ENCODE measurements at regions not wholly inside any gene's neighbourhood (a gene's known extent, or its start where the extent isn't known, plus 50 kb on each side); places are given as distances from the start of the nearest gene placed in this dataset.

- DNase-seq (ENCODE audit: extremely low read depth, insufficient read length) = no peak
- no peak overlapping the region for H3K4me3 ChIP-seq (replicated peaks; ENCODE audit: low read depth, low read length)
- TF ChIP-seq CTCF (IDR thresholded peaks at IDR 0.05; ENCODE audit: insufficient read depth, low read length, poor library complexity, severe bottlenecking) = no peak
- H3K36me3 ChIP-seq (ENCODE audit: control insufficient read depth, insufficient read depth, low read length) = no peaks in the 10 kb centered on the region
- H3K27me3 ChIP-seq (replicated peaks; ENCODE audit: control insufficient read depth, insufficient read depth, low read length) = no peaks in the 10 kb centered on the region
Measured at GRCh38 chr13:62131604-62132003, 716.0 kb upstream of the PCDH20 start.

- no peak overlapping the region for H3K4me3 ChIP-seq (replicated peaks; ENCODE audit: low read depth, low read length)
- no peaks in the 10 kb centered on the region for H3K27me3 ChIP-seq (replicated peaks; ENCODE audit: control insufficient read depth, insufficient read depth, low read length)
- TF ChIP-seq CTCF (IDR thresholded peaks at IDR 0.05; ENCODE audit: insufficient read depth, low read length, poor library complexity, severe bottlenecking) = no peak
- H3K36me3 ChIP-seq (ENCODE audit: control insufficient read depth, insufficient read depth, low read length) = no peaks in the 10 kb centered on the region
- no peak for DNase-seq (ENCODE audit: extremely low read depth, insufficient read length)
Measured at GRCh38 chr13:62130062-62130970, 714.7 kb upstream of the PCDH20 start.

- no peaks in the 10 kb centered on the region for H3K36me3 ChIP-seq (ENCODE audit: control insufficient read depth, insufficient read depth, low read length)
- no peak for DNase-seq (ENCODE audit: extremely low read depth, insufficient read length)
- TF ChIP-seq CTCF (IDR thresholded peaks at IDR 0.05; ENCODE audit: insufficient read depth, low read length, poor library complexity, severe bottlenecking) = no peak
- H3K4me3 ChIP-seq (replicated peaks; ENCODE audit: low read depth, low read length) = no peak overlapping the region
- H3K27me3 ChIP-seq (replicated peaks; ENCODE audit: control insufficient read depth, insufficient read depth, low read length) = no peaks in the 10 kb centered on the region
Measured at GRCh38 chr13:62129000-62129551, 713.4 kb upstream of the PCDH20 start.

GRCh38 chr13:62126400-62126799 is 710.8 kb upstream of the PCDH20 start:
- TF ChIP-seq CTCF (IDR thresholded peaks at IDR 0.05; ENCODE audit: insufficient read depth, low read length, poor library complexity, severe bottlenecking) = no peak
- DNase-seq (ENCODE audit: extremely low read depth, insufficient read length) = no peak
- Histone ChIP-seq H3K4me3 (replicated peaks; ENCODE audit: low read depth, low read length) (no peak overlapping the region), H3K36me3 (ENCODE audit: control insufficient read depth, insufficient read depth, low read length) (no peaks in the 10 kb centered on the region), H3K27me3 (replicated peaks; ENCODE audit: control insufficient read depth, insufficient read depth, low read length) (no peaks in the 10 kb centered on the region)

GRCh38 chr13:62125451-62125850 is 709.8 kb upstream of the PCDH20 start:
- no peak for DNase-seq (ENCODE audit: extremely low read depth, insufficient read length)
- H3K4me3 ChIP-seq (replicated peaks; ENCODE audit: low read depth, low read length) = no peak overlapping the region
- no peak for TF ChIP-seq CTCF (IDR thresholded peaks at IDR 0.05; ENCODE audit: insufficient read depth, low read length, poor library complexity, severe bottlenecking)

More at GRCh38 chr13:62125451-62125850, 709.8 kb upstream of the PCDH20 start:
- Histone ChIP-seq H3K27me3 (replicated peaks; ENCODE audit: control insufficient read depth, insufficient read depth, low read length) (no peaks in the 10 kb centered on the region), H3K36me3 (ENCODE audit: control insufficient read depth, insufficient read depth, low read length) (no peaks in the 10 kb centered on the region)
